Lower leg skin (tissue), 4 donors: ENCODE measurements at regions not wholly inside any gene's neighbourhood (a gene's known extent, or its start where the extent isn't known, plus 50 kb on each side); places are given as distances from the start of the nearest gene placed in this dataset.

Experiments used
- DNase-seq, 2 donors: peaks; one replicate each; pipeline ENCODE4 v3.0.0-alpha.2; 2019; ENCODE audit warnings: low spot score in 2 of 2
- H3K4me3 ChIP-seq: fragments of 200-600 bp; sonication (generic); 2 replicates; pipeline ENCODE4 v1.5.1; 2017; ENCODE audit warnings: mild to moderate bottlenecking, low read depth; ENCODE audit not compliant: poor library complexity, severe bottlenecking
- CTCF ChIP-seq, 3 donors: fragments of 450-650 bp; IDR thresholded peaks; one replicate each; pipeline ENCODE4 v1.5.1; 2016; ENCODE audit warnings: antibody characterized with exemption in 3 of 3, mild to moderate bottlenecking in 3 of 3, moderate library complexity in 2 of 3
- POLR2A ChIP-seq, 2 donors: fragments of 450-650 bp; IDR thresholded peaks; one replicate each; pipeline ENCODE4 v1.6.1; 2016 to 2017; ENCODE audit warnings: antibody characterized with exemption in 2 of 2, mild to moderate bottlenecking in 1 of 2, moderate library complexity in 1 of 2
- WGBS, 2 donors: methylation state at CpG; one replicate each; pipeline ENCODE4 v1.1.5; 2018; 5-methylcytosine and 5-hydroxymethylcytosine counted together
- intact Hi-C: fragments of 100-400 bp; cut with DNase I; formaldehyde crosslinking; loops from one replicate; pipeline ENCODE4 v1.15.0; 2023; ENCODE audit warnings: low total_unique reads

GRCh38 chr10:130453721-130454542, 317.7 kb downstream of the GLRX3 start:
- no peak for TF ChIP-seq POLR2A (IDR thresholded peaks at IDR 0.05)
- TF ChIP-seq CTCF (IDR thresholded peaks at IDR 0.05), result no peak
- intact Hi-C loops, result no loop called here
- WGBS, 2 donors, result 81 to 90% methylated on average over 13 to 14 of the region's 17 CpGs
- peak in 1 of 2 donors; percentile 68 for DNase-seq
- no peak overlapping the region for H3K4me3 ChIP-seq

- 78 to 86% methylated on average over 7 of the region's 7 CpGs for WGBS, 2 donors
- intact Hi-C loops, result no loop called here
- no peak overlapping the region for H3K4me3 ChIP-seq
- TF ChIP-seq CTCF (IDR thresholded peaks at IDR 0.05), result no peak
- TF ChIP-seq POLR2A (IDR thresholded peaks at IDR 0.05), result no peak
- DNase-seq, result peak in 1 of 2 donors; percentile 46
Observed at GRCh38 chr10:130454543-130455000, 318.4 kb downstream of the GLRX3 start.

- DNase-seq, result peak in 1 of 2 donors; percentile 60
- intact Hi-C loops, result no loop called here
Observed at GRCh38 chr10:130455111-130455695, 319.0 kb downstream of the GLRX3 start.

GRCh38 chr10:130455791-130456190, 319.6 kb downstream of the GLRX3 start:
- 91% methylated on average over 7 of the region's 7 CpGs for WGBS, 2 donors
- TF ChIP-seq POLR2A (IDR thresholded peaks at IDR 0.05) (no peak), CTCF (IDR thresholded peaks at IDR 0.05) (no peak)
- peak in 1 of 2 donors; percentile 53 for DNase-seq
- intact Hi-C loops, result no loop called here
- H3K4me3 ChIP-seq, result no peak overlapping the region

More at GRCh38 chr10:130455111-130455695, 319.0 kb downstream of the GLRX3 start:
- WGBS, 2 donors, result 81% methylated on average over 9 of the region's 9 CpGs
- H3K4me3 ChIP-seq, result no peak overlapping the region
- TF ChIP-seq POLR2A (IDR thresholded peaks at IDR 0.05), result no peak
- no peak for TF ChIP-seq CTCF (IDR thresholded peaks at IDR 0.05)

GRCh38 chr10:130456616-130457015, 320.4 kb downstream of the GLRX3 start:
- DNase-seq, result peak in 1 of 2 donors; percentile 40
- 61 to 72% methylated on average over 6 of the region's 6 CpGs for WGBS, 2 donors
- TF ChIP-seq POLR2A (IDR thresholded peaks at IDR 0.05) (no peak), CTCF (IDR thresholded peaks at IDR 0.05) (no peak)
- intact Hi-C loops, result no loop called here
- H3K4me3 ChIP-seq, result no peak overlapping the region
